SH-SY5Y (cell line): ENCODE measurements at regions not wholly inside any gene's neighbourhood (a gene's known extent, or its start where the extent isn't known, plus 50 kb on each side); places are given as distances from the start of the nearest gene placed in this dataset.

ENCODE experiments used
- GATA2 ChIP-seq: IDR thresholded peaks from 2 replicates; pipeline ENCODE4 v1.6.1; 2011; ENCODE audit warnings: mild to moderate bottlenecking, low read depth, low read length
- GATA3 ChIP-seq: IDR thresholded peaks from 2 replicates; pipeline ENCODE4 v1.6.1; 2011; ENCODE audit warnings: low read depth, mild to moderate bottlenecking, low read length, moderate library complexity

DNA sequence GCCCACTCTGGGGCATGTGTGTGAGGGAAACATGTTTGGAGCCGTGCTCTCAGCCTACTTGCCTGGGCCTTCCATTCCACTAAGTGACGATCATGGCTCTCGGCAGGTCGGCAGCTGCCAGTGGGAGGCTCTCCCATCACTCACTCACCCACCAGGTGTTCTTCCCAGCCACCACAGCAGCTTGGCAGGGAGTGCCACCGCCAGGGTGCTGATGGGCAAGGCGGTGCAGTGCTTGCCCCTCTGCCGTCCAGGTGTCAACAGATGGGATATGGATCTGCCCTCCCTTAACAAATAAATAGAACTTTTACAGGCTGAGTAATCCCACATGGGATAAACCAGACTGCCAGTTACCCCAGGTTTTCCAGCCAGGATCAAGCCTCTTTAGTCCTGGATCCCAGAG is 205.5 kb upstream of the TMEM45B start:
- TF ChIP-seq GATA2: no peak
- TF ChIP-seq GATA3: no peak
